GM18517 (cell line): ENCODE measurements at regions not wholly inside any gene's neighbourhood (a gene's known extent, or its start where the extent isn't known, plus 50 kb on each side); places are given as distances from the start of the nearest gene placed in this dataset.
"Not testable (repeated sequence)": the region's sequence is repeated elsewhere in the genome, so short reads cannot be mapped to it uniquely, and the experiment has no call there.

ENCODE experiments used
- ATAC-seq: cut with Tn5 transposase; IDR thresholded peaks from one replicate; pipeline ENCODE4 v1.9.1; 2021; ENCODE audit warnings: mild to moderate bottlenecking, moderate library complexity; ENCODE audit not compliant: unreplicated experiment

GRCh38 chr12:105423237-105423636, 92.7 kb downstream of the C12orf75 start:
- ATAC-seq = no peak

- no peak for ATAC-seq
These were observed 93.4 kb downstream of the C12orf75 start for GRCh38 chr12:105423921-105424320.

- no peak for ATAC-seq
These were observed 95.0 kb downstream of the C12orf75 start for GRCh38 chr12:105425254-105426174.

- ATAC-seq = no peak
These were observed 96.3 kb downstream of the C12orf75 start for GRCh38 chr12:105426766-105427165.

- no peak for ATAC-seq
These were observed 97.4 kb downstream of the C12orf75 start for GRCh38 chr12:105427883-105428282.

- ATAC-seq = no peak
These were observed 98.4 kb downstream of the C12orf75 start for GRCh38 chr12:105428793-105429395.

DNA sequence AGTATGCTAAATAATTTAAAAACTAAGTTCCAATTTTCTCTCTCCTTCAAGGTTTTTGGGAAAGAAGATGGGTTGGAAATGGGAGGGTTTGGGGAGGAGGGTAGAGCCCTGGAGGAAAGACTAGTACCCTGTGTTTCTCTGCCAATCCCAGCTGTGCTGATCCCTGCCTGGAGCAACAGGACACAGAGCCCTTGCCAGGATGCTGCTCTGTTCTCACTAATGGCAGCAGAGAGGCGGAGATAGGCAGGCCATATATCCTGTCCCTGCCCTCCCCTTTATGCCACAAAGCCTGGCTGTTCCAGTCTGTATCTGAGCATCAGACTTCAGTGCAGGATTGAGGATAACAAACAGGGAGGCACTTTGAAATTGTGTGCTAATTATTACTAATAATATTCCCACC, 99.0 kb downstream of the C12orf75 start:
- ATAC-seq = no peak

DNA sequence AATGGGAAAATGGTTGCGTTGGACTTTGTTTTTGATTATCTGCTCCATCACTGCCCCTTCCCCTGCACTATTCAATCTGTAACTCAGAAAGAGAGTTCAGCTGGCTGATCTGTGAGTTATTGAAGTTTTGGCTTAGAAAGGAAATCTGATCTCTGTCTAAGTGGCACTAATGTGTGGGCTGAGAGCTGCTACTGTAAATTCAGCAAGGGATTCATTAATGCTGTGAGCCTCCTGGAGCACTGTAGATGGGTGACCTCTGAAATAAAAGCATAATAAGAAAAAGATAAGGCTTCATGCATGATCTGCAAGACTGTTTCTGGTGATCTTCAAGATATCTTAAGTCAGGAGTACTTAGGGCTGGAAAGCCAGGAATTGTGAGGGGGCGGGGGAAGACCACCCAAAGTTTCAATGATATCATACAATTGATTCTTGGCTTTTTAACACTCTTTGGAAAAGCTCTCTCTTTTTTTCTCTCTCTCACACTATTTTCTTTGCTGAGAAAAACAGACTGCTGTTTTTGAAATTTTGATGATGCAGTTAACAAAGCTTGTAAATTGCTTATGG, 101.1 kb downstream of the C12orf75 start:
- no peak for ATAC-seq

DNA sequence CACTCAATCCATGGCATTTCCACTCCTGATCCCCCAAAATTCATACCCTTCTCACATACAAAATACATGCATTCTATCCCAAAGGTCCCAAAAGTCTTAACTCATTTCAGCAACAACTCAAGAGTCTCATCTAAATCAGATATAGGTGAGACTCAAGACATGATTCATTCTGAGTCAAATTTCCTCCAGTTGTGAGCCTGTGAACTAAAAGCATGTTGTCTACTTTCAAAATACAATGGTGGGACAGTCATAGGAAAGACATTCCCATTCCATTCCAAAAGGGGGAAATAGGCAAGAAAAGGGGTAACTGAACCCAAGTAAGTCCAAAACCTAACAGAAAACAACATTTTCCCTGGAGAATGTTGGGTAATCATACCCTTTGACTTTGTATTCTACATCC, 103.3 kb downstream of the C12orf75 start:
- ATAC-seq = no peak

GRCh38 chr12:105436636-105437035, 106.1 kb downstream of the C12orf75 start:
- no peak for ATAC-seq

DNA sequence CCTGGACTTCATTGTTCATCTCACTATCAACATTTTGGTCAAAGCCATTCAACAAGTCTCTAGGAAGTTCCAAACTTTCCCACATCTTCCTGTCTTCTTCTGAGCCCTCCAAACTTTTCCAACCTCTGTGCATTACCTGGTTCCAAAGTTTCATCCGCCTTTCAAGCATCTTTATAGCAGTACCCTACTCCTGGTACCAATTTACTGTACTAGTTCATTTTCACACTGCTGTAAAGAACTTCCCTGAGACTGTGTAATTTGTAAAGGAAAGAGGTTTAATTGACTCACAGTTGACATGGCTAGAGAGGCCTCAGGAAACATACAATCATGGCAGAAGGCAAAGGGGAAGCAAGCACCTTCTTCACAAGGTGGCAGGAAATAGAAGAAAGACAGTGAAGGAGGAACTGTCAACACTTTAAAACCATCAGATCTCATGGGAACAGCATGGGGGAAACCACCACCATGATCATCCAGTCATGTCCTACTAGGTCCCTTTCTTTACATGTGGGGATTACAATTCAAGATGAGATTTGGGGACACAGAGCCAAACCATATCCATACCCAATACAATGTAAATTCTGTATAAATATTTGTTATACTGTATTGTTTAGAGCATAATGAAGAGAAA, 109.7 kb downstream of the C12orf75 start:
- no peak for ATAC-seq

DNA sequence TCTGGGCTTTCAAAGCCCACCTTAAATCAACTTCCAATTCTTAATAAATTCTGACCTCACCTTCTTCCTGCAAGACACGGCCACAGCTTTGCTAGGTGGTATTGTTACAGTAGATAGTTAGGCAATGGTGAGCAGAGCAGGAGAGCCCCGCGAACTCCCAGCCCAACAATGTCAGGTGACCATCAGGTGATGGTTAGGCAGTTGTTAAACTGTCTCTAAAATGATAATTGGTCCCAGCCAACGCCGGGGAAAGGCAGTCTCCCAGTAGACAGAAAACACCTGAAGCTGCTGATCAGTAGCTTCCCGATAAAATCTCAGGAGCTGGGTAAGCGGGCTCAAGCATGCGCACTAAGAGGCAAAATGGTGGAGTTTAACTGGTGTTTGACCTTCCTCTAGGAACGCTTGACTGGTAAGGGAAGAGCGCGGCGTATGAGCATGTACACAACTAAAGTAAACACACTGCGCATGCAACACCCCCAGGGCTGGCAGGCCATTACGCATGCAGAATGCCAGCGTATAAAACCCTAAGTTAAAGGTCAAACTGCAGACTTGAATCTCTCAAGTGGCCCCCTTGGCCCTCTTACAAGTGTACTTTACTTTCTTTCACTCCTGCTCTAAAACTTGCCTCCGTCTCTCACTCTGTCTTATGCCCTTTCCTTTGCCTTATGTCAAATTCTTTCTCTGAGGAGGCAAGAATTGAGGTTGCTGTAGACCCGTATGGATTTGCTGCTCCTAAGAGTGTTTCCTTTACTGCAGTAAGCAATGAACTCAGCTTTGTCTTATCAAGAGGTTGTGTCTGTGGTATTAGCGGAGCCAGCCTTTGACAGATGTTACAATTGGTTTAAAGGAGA, 113.5 kb downstream of the C12orf75 start:
- ATAC-seq = no peak

DNA sequence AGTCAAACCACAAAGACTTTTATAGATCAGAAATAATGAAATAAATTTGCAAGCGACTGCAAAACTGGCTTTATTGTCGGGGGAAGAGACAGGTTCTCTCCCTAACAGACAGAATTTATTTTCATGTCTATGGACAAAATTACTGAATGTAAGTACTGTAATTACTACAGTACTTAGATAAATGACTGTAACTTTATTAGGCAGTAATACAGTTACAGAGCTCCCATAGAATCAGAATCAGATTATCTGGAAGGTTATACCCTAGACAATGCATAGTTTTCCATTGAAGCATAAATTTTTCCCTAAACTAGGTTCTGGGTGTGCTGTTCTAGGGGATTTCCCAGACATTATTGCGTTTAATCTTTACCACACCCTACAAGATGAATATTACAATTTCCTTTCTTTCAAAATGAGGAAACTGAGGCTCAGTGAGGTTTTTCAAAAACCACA, 114.2 kb downstream of the C12orf75 start:
- no peak for ATAC-seq

DNA sequence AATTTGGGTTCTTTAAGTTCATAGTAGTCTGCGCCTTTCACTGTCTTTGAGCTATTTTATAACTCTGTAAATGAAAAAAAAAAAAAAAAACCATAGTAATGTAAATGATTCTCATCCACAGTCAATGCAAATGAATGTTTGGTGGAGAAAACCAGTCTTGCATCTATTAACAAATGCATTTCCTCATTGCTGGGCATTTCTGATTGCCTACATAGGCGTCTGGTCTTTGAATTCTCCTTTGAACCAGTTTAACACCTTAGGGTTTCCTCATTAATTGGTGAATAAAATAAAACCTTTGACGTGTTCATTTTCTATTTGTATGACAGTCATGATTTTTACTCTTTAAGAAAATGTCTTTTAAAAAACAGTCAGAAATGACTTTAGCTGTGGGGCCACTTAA, 114.8 kb downstream of the C12orf75 start:
- ATAC-seq = no peak

DNA sequence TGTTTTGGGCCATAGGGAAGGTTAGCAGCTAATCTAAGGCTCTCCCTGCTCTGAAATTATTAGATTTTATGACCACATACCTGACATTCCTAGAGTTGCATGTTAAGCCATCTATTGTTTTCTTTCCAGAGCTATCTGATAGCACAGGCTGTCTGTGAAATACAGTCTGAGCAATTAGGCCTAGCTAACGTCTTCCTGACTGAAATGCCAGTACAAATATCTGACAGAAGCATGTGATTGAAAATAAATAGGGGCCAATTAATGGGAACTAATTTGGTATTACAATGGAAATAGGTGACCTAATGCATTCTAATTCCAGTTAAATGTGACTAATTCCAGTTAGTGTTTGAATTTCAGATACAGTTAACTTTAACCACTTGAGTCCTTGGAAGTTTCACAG, 115.2 kb downstream of the C12orf75 start:
- ATAC-seq = no peak

DNA sequence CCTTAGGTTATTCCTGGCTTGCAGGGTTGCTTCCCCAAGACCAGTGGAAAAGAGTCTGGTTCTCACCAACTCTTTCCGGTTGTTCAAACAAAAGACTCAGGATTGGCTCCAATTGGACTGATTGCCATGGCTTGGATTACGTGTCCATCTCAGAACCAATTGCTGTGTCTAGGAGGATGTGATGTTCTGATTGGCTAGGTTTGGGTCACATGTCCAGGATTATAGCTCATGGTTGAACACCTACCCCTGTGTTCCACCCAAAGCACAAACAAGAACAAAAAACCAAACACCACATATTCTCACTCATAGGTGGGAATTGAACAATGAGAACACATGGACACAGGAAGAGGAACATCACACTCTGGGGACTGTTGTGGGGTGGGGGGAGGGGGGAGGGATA, 116.0 kb downstream of the C12orf75 start:
- ATAC-seq = not testable (repeated sequence)

GRCh38 chr12:105449431-105449830, 118.9 kb downstream of the C12orf75 start:
- ATAC-seq = no peak

DNA sequence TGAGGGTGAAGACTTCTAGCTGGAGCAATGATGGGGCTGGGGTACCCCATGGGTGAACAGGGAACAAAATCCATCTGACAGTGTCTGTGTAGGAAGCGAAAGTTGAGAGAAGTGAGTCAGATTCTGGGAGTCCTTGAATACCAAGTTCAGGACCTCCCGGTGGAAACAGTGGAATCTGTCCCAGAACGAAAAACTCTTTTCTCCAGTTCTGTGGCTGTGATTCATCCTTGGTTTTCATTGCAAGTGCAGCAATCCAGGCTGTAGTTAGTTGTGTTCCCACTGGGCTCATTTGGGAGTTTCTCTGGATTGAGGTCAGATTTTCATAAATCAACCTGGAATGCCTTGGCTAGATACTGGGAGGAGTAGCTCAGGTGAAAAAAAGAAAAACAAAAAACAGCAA, 120.7 kb downstream of the C12orf75 start:
- ATAC-seq = no peak

- no peak for ATAC-seq
These were observed 121.3 kb downstream of the C12orf75 start for GRCh38 chr12:105451798-105452197.

- ATAC-seq = no peak
These were observed 122.8 kb downstream of the C12orf75 start for GRCh38 chr12:105453316-105453715.

GRCh38 chr12:105454688-105455087, 124.2 kb downstream of the C12orf75 start:
- ATAC-seq = no peak
